Peyer's patch (tissue), 4 donors: ENCODE measurements at regions not wholly inside any gene's neighbourhood (a gene's known extent, or its start where the extent isn't known, plus 50 kb on each side); places are given as distances from the start of the nearest gene placed in this dataset.

Source experiments
- CTCF ChIP-seq, 6 experiments: fragments of 450-650 bp in 4 of 6; fragments of 200-600 bp in 2 of 6; sonication (generic) in 1 of 6; IDR thresholded peaks; one replicate each; pipeline ENCODE4 v1.5.1; 2017 to 2019; ENCODE audit warnings: antibody characterized with exemption in 6 of 6, mild to moderate bottlenecking in 3 of 6, moderate library complexity in 1 of 6
- POLR2A ChIP-seq, 2 donors: fragments of 450-650 bp; IDR thresholded peaks; one replicate each; pipeline ENCODE4 v1.5.1; 2017; ENCODE audit warnings: antibody characterized with exemption in 2 of 2, mild to moderate bottlenecking in 2 of 2, moderate library complexity in 2 of 2

DNA sequence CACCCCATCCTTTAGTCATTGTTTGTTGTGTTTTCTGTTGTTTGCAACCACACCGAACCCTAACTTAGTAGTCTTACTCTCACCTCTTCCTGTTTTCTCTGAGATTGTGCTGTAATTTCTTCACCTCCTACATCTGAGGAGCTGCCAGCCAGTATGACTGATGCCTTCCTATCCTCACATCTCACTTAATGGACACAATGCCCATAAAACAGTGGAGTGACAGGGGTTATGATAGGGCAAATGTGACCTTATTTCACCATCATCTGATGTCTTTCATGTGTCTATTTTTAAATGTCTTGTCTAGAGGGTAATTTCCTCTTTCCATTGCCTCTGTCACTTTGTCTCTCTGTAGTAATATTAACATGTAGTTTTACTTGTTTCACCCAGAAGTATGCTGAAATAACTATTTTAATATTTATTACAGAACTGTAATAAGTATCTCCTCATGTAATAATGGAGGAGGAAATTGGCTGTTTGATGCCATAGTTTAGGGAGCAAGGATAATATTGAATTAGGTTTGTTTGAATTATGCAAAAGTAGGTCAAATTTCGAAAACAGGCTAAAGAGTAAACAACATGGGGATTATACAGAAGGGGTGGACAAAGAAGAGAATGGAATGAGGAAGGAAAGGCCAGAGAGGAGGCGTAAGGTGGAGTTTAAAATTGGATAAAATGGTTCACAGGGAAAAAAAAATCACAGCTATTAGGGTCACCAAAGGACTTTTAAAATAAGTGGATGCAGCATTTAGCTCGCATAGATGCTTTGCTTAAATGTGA, 103.5 kb upstream of the SPRY2 start:
- TF ChIP-seq CTCF (IDR thresholded peaks at IDR 0.05), result no peak
- no peak for TF ChIP-seq POLR2A (IDR thresholded peaks at IDR 0.05)
